Erythroblast (primary cell): ENCODE measurements at regions not wholly inside any gene's neighbourhood (a gene's known extent, or its start where the extent isn't known, plus 50 kb on each side); places are given as distances from the start of the nearest gene placed in this dataset.

ENCODE experiments used
- GATA1 ChIP-seq: IDR thresholded peaks from 2 replicates; pipeline ENCODE4 v1.6.1; 2011; ENCODE audit warnings: low read depth, mild to moderate bottlenecking, control low read depth, low read length, moderate library complexity
- POLR2A ChIP-seq: IDR thresholded peaks from 2 replicates; pipeline ENCODE4 v1.6.1; 2011; ENCODE audit warnings: mild to moderate bottlenecking, low read length

- TF ChIP-seq POLR2A (no peak), GATA1 (no peak)
Measured at GRCh38 chr5:154611341-154611767, 133.3 kb upstream of the HAND1 start.
